HS-5 (cell line): ENCODE measurements at regions not wholly inside any gene's neighbourhood (a gene's known extent, or its start where the extent isn't known, plus 50 kb on each side); places are given as distances from the start of the nearest gene placed in this dataset.
"Not testable (repeated sequence)": the region's sequence is repeated elsewhere in the genome, so short reads cannot be mapped to it uniquely, and the experiment has no call there.

Experiments
- DNase-seq: peaks from one replicate; pipeline ENCODE4 v3.0.0-alpha.2; 2012; ENCODE audit warnings: low read depth

DNA sequence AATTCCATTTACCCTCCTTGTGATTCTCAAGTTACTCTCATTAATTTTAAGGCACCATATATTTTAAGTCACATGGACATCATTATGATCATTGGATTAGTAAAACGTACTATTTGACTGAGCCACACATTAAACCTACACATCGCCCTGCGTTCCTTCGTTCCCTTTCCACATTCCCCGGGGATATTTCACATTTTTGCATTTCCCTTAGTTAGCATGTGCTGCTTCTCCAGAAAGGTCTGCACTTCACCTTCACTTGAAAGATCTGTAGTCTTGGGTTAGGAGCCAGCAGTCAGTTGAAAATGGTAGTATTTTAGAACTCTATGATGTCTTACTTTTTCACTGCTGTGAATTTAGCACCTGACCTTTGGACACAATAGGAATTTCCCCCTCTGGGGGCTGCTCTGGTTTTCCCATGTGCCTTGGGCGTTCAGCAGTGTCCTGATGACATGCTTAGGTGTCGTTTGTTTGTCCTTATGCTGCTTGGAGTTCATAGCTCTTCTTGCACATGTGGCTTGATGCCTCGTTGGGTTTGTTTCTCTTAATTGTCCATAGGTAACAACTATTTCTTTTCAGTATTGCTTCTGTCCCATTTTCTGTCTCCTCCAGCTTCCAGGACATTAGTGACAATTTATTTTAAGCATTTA, 56.9 kb upstream of the NBPF20 start:
- not testable (repeated sequence) for DNase-seq

DNA sequence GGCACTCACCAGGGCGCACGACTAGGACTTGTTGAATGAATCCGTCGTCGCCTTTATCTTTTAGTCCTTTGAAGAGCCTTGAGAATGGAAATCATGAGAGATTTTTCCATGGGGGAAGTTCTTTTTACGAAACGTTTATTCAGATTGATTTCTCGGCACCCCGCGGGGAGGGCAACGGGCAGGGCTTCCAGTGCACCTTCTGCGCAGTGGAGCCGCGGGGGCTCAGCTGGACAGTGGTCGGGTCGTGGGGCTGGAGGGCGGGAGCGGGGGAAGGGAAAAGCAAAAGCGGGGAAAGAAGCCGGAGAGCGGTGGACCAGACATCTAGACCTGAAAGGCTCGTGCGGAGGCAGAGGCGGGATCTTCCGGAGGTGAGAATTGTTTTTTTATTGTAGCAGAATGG, 50.6 kb upstream of the NBPF20 start:
- DNase-seq, result not testable (repeated sequence)

DNA sequence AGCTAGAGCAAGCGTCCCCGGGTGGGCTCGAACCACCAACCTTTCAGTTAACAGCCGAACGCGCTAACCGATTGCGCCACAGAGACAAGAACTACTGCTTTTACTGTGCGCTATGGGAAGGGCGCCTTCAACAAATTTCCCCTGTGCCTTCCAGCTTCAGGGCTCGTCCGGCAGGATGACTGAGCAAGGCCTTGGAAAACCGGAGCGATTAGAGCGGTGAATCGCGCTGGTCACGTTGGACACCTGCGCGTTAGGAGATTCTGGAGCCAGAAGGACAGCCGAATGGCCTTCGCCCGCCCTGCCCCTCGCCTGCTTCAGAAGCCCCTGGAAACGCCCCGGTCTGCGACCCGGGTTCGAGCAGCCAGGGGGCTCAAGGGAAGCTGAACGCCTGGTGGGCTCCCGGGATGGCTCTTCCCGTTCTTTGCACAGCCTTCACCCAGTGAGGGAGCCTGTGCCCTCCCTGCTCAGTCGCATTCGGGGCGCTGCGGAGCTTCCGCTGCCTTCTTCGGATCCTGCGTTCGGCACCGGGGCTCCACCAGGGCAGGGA, 50.0 kb upstream of the NBPF20 start:
- DNase-seq, result not testable (repeated sequence)
